HEK293 (cell line): ENCODE measurements at regions not wholly inside any gene's neighbourhood (a gene's known extent, or its start where the extent isn't known, plus 50 kb on each side); places are given as distances from the start of the nearest gene placed in this dataset.

ENCODE experiments used
- CTCF ChIA-PET: fragments of 350-600 bp; formaldehyde crosslinking; extraction: SDS; loops from one replicate; lab custom pipeline; 2021; ENCODE audit warnings: antibody characterized with exemption; lab: Yijun Ruan, JAX
- POLR2A ChIA-PET: fragments of 300-600 bp; formaldehyde crosslinking; extraction: SDS; loops from one replicate; lab custom pipeline; 2020; ENCODE audit warnings: antibody characterized with exemption, inconsistent platforms; lab: Yijun Ruan, JAX
- H3K27ac ChIP-seq: fragments of 200-500 bp; sonication (Bioruptor generic); 2 replicates; pipeline ENCODE4 v1.5.1; 2014; ENCODE audit warnings: low read depth, low read length, control low read depth, inconsistent platforms; ENCODE audit errors: extremely low read depth
- H3K36me3 ChIP-seq, 2 experiments: fragments of 200-500 bp in 1 of 2; sonication (Bioruptor generic) in 1 of 2; 1 replicate in 1 of 2; 2 replicates in 1 of 2; pipeline ENCODE4 v1.5.1; 2014 to 2017; ENCODE audit warnings: inconsistent platforms in 2 of 2, low read length in 2 of 2; ENCODE audit not compliant: control insufficient read depth in 2 of 2, insufficient read depth in 1 of 2
- H3K4me1 ChIP-seq: fragments of 200-500 bp; sonication (Bioruptor generic); 2 replicates; pipeline ENCODE4 v1.5.1; 2014; ENCODE audit warnings: mild to moderate bottlenecking, low read length, inconsistent platforms; ENCODE audit not compliant: control insufficient read depth, insufficient read depth
- H3K4me3 ChIP-seq: 2 replicates; pipeline ENCODE4 v1.5.1; 2011; ENCODE audit warnings: low read depth, mild to moderate bottlenecking, control low read depth, low read length, moderate library complexity
- H3K9me3 ChIP-seq: fragments of 200-500 bp; sonication (Bioruptor generic); 2 replicates; pipeline ENCODE4 v1.5.1; 2014; ENCODE audit warnings: low read depth, low read length, inconsistent platforms; ENCODE audit not compliant: control insufficient read depth, insufficient read depth
- KLF10 ChIP-seq: fragments of 450-650 bp; IDR thresholded peaks from 2 replicates; pipeline ENCODE4 v1.5.1; 2018; ENCODE audit warnings: missing biosample characterization, mild to moderate bottlenecking, missing genetic modification characterization
- KLF7 ChIP-seq: fragments of 450-650 bp; formaldehyde crosslinking; IDR thresholded peaks from 2 replicates; pipeline ENCODE4 v1.5.1; 2016; ENCODE audit warnings: missing biosample characterization, missing genetic modification characterization, borderline replicate concordance
- KLF8 ChIP-seq: fragments of 450-650 bp; formaldehyde crosslinking; IDR thresholded peaks from 2 replicates; pipeline ENCODE4 v1.5.1; 2016; ENCODE audit warnings: missing biosample characterization, missing genetic modification characterization
- MEIS1 ChIP-seq: sonication (generic); formaldehyde crosslinking; IDR thresholded peaks from 2 replicates; pipeline ENCODE4 v1.8.1; 2022; ENCODE audit warnings: missing genetic modification reagents, mild to moderate bottlenecking, borderline replicate concordance
- PRDM10 ChIP-seq: fragments of 450-650 bp; formaldehyde crosslinking; IDR thresholded peaks from 2 replicates; pipeline ENCODE4 v1.5.1; 2016; ENCODE audit warnings: missing biosample characterization, missing genetic modification characterization
- SCRT1 ChIP-seq: fragments of 450-650 bp; formaldehyde crosslinking; IDR thresholded peaks from 2 replicates; pipeline ENCODE4 v1.5.1; 2016; ENCODE audit warnings: missing biosample characterization, missing genetic modification characterization, borderline replicate concordance
- SP3 ChIP-seq: fragments of 450-650 bp; formaldehyde crosslinking; IDR thresholded peaks from 2 replicates; pipeline ENCODE4 v1.5.1; 2016; ENCODE audit warnings: missing biosample characterization, missing genetic modification characterization
- TCF7L2 ChIP-seq: IDR thresholded peaks from 2 replicates; pipeline ENCODE4 v1.6.1; 2011; ENCODE audit warnings: low read depth, mild to moderate bottlenecking, inconsistent platforms, low read length, moderate library complexity, borderline replicate concordance
- ZBTB20 ChIP-seq: fragments of 450-650 bp; formaldehyde crosslinking; IDR thresholded peaks from 2 replicates; pipeline ENCODE4 v1.5.1; 2016; ENCODE audit warnings: missing biosample characterization, missing genetic modification characterization
- ZBTB6 ChIP-seq: fragments of 450-650 bp; formaldehyde crosslinking; IDR thresholded peaks from 2 replicates; pipeline ENCODE4 v1.5.1; 2017; ENCODE audit warnings: missing biosample characterization, missing genetic modification characterization
- ZBTB8A ChIP-seq: fragments of 450-650 bp; formaldehyde crosslinking; IDR thresholded peaks from 2 replicates; pipeline ENCODE4 v1.5.1; 2016; ENCODE audit warnings: missing biosample characterization, missing genetic modification characterization
- ZNF10 ChIP-seq: fragments of 450-650 bp; formaldehyde crosslinking; IDR thresholded peaks from 2 replicates; pipeline ENCODE4 v1.5.1; 2017; ENCODE audit warnings: missing biosample characterization, missing genetic modification characterization
- ZNF112 ChIP-seq: fragments of 450-650 bp; formaldehyde crosslinking; IDR thresholded peaks from 2 replicates; pipeline ENCODE4 v1.5.0; 2017; ENCODE audit warnings: missing biosample characterization, missing genetic modification characterization
- ZNF132 ChIP-seq: fragments of 450-650 bp; formaldehyde crosslinking; IDR thresholded peaks from 2 replicates; pipeline ENCODE4 v1.5.1; 2017; ENCODE audit warnings: missing biosample characterization, missing genetic modification characterization, borderline replicate concordance
- ZNF140 ChIP-seq: fragments of 450-650 bp; formaldehyde crosslinking; IDR thresholded peaks from 2 replicates; pipeline ENCODE4 v1.5.1; 2016; ENCODE audit warnings: missing biosample characterization, missing genetic modification characterization
- ZNF155 ChIP-seq: fragments of 450-650 bp; formaldehyde crosslinking; IDR thresholded peaks from 2 replicates; pipeline ENCODE4 v1.5.1; 2016; ENCODE audit warnings: missing biosample characterization, missing genetic modification characterization
- ZNF157 ChIP-seq: fragments of 450-650 bp; formaldehyde crosslinking; IDR thresholded peaks from 2 replicates; pipeline ENCODE4 v1.5.1; 2016; ENCODE audit warnings: missing biosample characterization, missing genetic modification characterization
- ZNF174 ChIP-seq: fragments of 450-650 bp; formaldehyde crosslinking; IDR thresholded peaks from 2 replicates; pipeline ENCODE4 v1.5.0; 2017; ENCODE audit warnings: missing biosample characterization, mild to moderate bottlenecking, missing genetic modification characterization
- ZNF175 ChIP-seq: fragments of 450-650 bp; formaldehyde crosslinking; IDR thresholded peaks from 2 replicates; pipeline ENCODE4 v1.5.1; 2016; ENCODE audit warnings: missing biosample characterization, missing genetic modification characterization
- ZNF184 ChIP-seq: fragments of 450-650 bp; IDR thresholded peaks from 2 replicates; pipeline ENCODE4 v1.5.1; 2018; ENCODE audit warnings: missing biosample characterization, mild to moderate bottlenecking, missing genetic modification characterization
- ZNF324 ChIP-seq: fragments of 450-650 bp; formaldehyde crosslinking; IDR thresholded peaks from 2 replicates; pipeline ENCODE4 v1.5.1; 2016; ENCODE audit warnings: missing biosample characterization, missing genetic modification characterization
- ZNF341 ChIP-seq: fragments of 450-650 bp; formaldehyde crosslinking; IDR thresholded peaks from 2 replicates; pipeline ENCODE4; 2016; ENCODE audit warnings: low read depth, missing biosample characterization, missing genetic modification characterization
- ZNF48 ChIP-seq: fragments of 450-650 bp; formaldehyde crosslinking; IDR thresholded peaks from 2 replicates; pipeline ENCODE4 v1.5.1; 2016; ENCODE audit warnings: missing biosample characterization, missing genetic modification characterization
- ZNF514 ChIP-seq: fragments of 450-650 bp; formaldehyde crosslinking; IDR thresholded peaks from 2 replicates; pipeline ENCODE4 v1.5.1; 2016; ENCODE audit warnings: missing biosample characterization, missing genetic modification characterization
- ZNF548 ChIP-seq: fragments of 450-650 bp; formaldehyde crosslinking; IDR thresholded peaks from 2 replicates; pipeline ENCODE4 v1.5.1; 2016; ENCODE audit warnings: missing biosample characterization, missing genetic modification characterization
- ZNF585B ChIP-seq: fragments of 450-650 bp; formaldehyde crosslinking; IDR thresholded peaks from 2 replicates; pipeline ENCODE4 v1.5.1; 2016; ENCODE audit warnings: missing biosample characterization, missing genetic modification characterization
- ZNF600 ChIP-seq: fragments of 450-650 bp; formaldehyde crosslinking; IDR thresholded peaks from 2 replicates; pipeline ENCODE4 v1.5.1; 2016; ENCODE audit warnings: missing biosample characterization, missing genetic modification characterization
- ZNF664 ChIP-seq: fragments of 450-650 bp; formaldehyde crosslinking; IDR thresholded peaks from 2 replicates; pipeline ENCODE4 v1.5.1; 2016; ENCODE audit warnings: missing biosample characterization, missing genetic modification characterization
- ZSCAN30 ChIP-seq: fragments of 450-650 bp; IDR thresholded peaks from 2 replicates; pipeline ENCODE4 v1.5.1; 2018; ENCODE audit warnings: missing biosample characterization, mild to moderate bottlenecking, missing genetic modification characterization, moderate library complexity
- TF ChIP-seq, protein P1 (sequence below): fragments of 450-650 bp; formaldehyde crosslinking; IDR thresholded peaks from 2 replicates; pipeline ENCODE4; 2016; ENCODE audit warnings: missing biosample characterization, missing genetic modification characterization

DNA sequence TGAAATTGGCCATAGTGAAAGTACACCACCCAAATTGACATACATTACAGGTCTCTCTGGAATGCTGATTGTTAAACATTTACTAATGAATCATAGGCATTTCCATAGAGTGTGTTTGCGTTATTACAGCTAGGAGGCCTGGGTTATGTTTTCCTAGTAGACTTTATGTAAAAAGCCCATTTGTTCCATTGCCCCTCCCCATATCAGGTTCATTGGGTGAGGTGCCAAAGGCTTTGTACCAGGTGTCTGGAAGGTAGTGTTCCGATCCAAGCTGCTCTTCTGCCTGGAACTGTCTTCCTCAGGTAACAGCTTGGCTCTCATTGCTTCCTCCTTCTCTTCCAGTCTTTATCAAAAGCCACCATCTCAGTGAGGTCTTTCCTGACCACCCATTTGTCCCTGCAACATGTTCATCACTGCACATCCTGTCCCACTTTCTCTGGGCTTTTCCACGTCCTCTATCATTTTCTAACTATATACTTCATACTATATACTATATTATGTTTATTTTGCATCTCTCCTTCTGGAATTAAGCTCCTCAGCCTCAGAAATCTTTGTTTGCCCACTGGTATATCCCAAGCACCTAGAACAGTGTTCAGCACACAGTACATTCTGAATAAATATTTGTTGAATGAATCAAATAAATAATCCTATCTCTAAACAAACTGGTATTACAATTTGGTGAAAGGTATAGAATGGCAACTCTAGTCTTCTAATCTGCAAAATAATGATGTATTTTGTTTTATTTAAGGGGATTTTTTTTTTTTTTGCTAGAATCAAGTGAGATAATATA lies 252.3 kb downstream of the KTN1 start (continued):
- no peak for TF ChIP-seq SCRT1 (tag by site-specific recombination)
- TF ChIP-seq KLF8 (tag by site-specific recombination) = no peak
- TF ChIP-seq ZNF585B (tag by site-specific recombination) = no peak
- TF ChIP-seq TCF7L2 = no peak
- no peak for TF ChIP-seq ZNF184 (tag by site-specific recombination)

GRCh38 chr14:55832974-55833373 lies 253.0 kb downstream of the KTN1 start:
- H3K36me3 ChIP-seq = no peaks in the 10 kb centered on the region
- no peaks in the 10 kb centered on the region for H3K4me1 ChIP-seq
- no peak overlapping the region for H3K27ac ChIP-seq
- ChIA-PET POLR2A (no interaction called here), CTCF (no interaction called here)
- TF ChIP-seq, protein P1, sequence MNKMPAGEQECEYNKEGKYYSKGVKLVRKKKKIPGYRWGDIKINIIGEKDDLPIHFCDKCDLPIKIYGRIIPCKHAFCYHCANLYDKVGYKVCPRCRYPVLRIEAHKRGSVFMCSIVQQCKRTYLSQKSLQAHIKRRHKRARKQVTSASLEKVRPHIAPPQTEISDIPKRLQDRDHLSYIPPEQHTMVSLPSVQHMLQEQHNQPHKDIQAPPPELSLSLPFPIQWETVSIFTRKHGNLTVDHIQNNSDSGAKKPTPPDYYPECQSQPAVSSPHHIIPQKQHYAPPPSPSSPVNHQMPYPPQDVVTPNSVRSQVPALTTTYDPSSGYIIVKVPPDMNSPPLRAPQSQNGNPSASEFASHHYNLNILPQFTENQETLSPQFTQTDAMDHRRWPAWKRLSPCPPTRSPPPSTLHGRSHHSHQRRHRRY (tag by site-specific recombination) = no peak
- TF ChIP-seq ZNF600 (tag by site-specific recombination) = no peak
- TF ChIP-seq ZNF157 (tag by site-specific recombination) = no peak
- no peak for TF ChIP-seq ZNF664 (tag by site-specific recombination)
- no peak for TF ChIP-seq ZNF174 (tag by site-specific recombination)
- no peak for TF ChIP-seq ZBTB6
- TF ChIP-seq ZNF112 (tag by site-specific recombination) = no peak
- no peak for TF ChIP-seq ZNF514
- no peak for TF ChIP-seq ZSCAN30 (tag by site-specific recombination)
- TF ChIP-seq ZNF10 = no peak
- no peak for TF ChIP-seq ZNF132 (tag by site-specific recombination)
- no peak for TF ChIP-seq SP3
- no peak for TF ChIP-seq ZNF140 (tag by site-specific recombination)
- no peak overlapping the region for H3K4me3 ChIP-seq
- no peaks in the 10 kb centered on the region for H3K9me3 ChIP-seq

DNA sequence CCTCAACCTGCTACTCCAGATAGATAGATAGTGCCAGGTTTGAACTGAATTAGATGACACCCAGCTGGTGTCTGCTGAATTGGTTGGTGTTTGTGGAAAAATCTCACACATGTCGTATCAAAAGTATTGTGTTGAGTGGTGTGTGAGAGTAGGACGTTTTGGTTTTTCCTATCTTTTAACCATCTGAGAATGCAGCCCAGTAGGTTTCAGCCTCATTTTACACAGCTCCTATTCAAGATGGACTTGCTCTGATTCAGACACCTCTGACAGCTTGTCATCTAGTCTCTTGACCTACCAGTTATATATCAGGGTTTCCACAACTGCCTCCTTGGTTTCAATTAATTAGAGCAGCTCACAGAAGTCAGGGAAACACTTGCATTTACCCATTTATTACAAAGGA lies 254.4 kb downstream of the KTN1 start:
- Histone ChIP-seq H3K4me3 (no peak overlapping the region), H3K36me3 (no peaks in the 10 kb centered on the region), H3K4me1 (no peaks in the 10 kb centered on the region), H3K27ac (no peak overlapping the region), H3K9me3 (no peaks in the 10 kb centered on the region)
- ChIA-PET POLR2A (no interaction called here), CTCF (no interaction called here)
- no peak for TF ChIP-seq ZNF155 (tag by site-specific recombination)
- TF ChIP-seq KLF10 (tag by site-specific recombination) = no peak
- no peak for TF ChIP-seq ZNF48 (tag by site-specific recombination)
- TF ChIP-seq KLF7 (tag by site-specific recombination) = no peak
- no peak for TF ChIP-seq ZBTB20 (tag by site-specific recombination)
- no peak for TF ChIP-seq ZNF341 (tag by site-specific recombination)
- no peak for TF ChIP-seq ZNF548 (tag by site-specific recombination)
- TF ChIP-seq ZBTB8A (tag by site-specific recombination) = no peak
- TF ChIP-seq MEIS1 (CRISPR knock-in tag) = no peak
- TF ChIP-seq PRDM10 = no peak
- no peak for TF ChIP-seq ZNF324 (tag by site-specific recombination)
- no peak for TF ChIP-seq ZNF175
